Stimulated activated CD8-positive, alpha-beta memory T cell treated with anti-CD3 and anti-CD28 coated beads, Interleukin-4, amount 100 ng/mL, for 4 hours (primary cell): ENCODE measurements at regions not wholly inside any gene's neighbourhood (a gene's known extent, or its start where the extent isn't known, plus 50 kb on each side); places are given as distances from the start of the nearest gene placed in this dataset.
"Not testable (repeated sequence)": the region's sequence is repeated elsewhere in the genome, so short reads cannot be mapped to it uniquely, and the experiment has no call there.

Experiments used
- DNase-seq, 2 donors: peaks; one replicate each; pipeline ENCODE4 v3.0.0-alpha.2; 2020; ENCODE audit warnings: low read depth in 2 of 2, low spot score in 1 of 2

DNA sequence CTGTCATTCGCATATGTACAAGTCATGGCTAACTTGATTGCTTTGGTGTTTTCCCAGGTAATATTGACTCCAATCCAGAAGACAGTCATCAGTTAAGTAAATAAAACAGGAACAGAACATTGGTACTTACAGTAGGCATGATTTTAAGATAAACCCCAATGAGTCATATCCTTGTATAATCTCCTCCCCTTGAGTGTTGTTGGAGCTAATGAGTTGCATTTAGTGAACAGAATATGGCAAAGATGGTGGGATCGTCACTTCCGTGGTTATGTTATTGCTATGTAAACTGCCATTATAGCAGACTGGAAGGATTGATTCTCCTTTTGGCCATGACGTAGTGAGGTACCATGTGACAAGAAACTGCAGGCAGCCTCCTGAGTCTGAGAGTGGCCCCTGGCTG is 102.2 kb downstream of the TMX1 start:
- no peak for DNase-seq

DNA sequence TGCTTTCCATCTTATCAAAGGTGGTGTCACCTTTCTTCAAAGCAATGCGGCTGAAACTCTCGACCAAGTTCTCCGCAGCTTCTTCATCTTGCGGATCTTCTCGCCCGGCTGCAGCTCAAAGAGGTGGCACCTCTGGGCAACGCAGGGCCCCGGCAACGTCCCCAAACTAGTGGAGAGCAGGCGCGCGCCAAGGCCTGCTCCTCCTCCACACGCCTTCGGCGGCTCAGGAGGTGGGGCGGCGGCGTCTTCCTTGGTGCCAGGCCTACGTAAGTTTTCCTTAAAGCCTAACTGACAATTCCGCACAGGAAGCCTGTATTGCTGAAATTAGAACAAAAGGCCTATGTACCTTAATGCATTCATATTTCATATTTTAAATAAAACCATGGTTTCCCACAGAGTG is 112.0 kb downstream of the TMX1 start:
- DNase-seq, result no peak

DNA sequence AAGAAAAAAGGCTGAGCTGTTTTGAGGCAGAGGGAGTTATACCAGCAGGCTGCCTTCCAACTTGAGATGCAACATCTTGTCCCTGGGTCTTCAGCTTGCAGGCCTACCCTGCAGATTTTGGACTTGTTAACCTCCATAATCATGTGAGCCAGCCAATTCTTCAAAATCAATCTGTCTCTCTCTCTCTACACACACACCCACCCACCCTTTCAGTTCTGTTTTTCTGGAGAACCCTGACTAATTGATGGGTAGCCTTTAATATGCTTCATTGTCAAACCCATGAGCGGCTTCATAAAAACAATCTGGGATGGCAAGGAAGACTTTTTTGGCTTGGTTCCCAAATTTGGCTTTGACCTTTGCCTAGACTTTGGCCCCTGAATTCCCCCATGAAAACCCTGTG is 113.9 kb downstream of the TMX1 start:
- DNase-seq, result no peak

GRCh38 chr14:51354846-51355245 is 114.8 kb downstream of the TMX1 start:
- DNase-seq, result no peak

GRCh38 chr14:51356381-51356780 is 116.3 kb downstream of the TMX1 start:
- no peak for DNase-seq

- DNase-seq, result no peak
These were observed 117.2 kb downstream of the TMX1 start for GRCh38 chr14:51357250-51357649.

DNA sequence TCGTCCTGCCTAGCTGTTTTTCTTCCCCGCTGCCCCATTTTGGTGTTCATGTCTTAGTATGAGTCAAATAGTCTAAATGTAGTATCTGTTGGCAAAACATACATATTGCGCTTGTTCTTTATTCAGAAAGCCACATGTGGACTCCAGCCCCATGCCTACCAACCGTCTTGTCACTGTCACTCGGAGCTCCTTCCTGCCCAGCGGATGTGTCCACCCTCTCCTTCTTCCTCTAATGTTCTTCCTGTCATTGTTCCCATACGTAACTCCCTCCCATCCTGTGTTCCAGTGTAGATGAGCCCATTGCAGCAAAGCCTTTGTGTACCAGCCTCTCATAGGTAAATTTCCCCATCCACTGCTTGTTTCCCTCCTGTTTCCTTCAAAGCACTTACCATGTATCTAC is 120.5 kb downstream of the TMX1 start:
- no peak for DNase-seq

DNA sequence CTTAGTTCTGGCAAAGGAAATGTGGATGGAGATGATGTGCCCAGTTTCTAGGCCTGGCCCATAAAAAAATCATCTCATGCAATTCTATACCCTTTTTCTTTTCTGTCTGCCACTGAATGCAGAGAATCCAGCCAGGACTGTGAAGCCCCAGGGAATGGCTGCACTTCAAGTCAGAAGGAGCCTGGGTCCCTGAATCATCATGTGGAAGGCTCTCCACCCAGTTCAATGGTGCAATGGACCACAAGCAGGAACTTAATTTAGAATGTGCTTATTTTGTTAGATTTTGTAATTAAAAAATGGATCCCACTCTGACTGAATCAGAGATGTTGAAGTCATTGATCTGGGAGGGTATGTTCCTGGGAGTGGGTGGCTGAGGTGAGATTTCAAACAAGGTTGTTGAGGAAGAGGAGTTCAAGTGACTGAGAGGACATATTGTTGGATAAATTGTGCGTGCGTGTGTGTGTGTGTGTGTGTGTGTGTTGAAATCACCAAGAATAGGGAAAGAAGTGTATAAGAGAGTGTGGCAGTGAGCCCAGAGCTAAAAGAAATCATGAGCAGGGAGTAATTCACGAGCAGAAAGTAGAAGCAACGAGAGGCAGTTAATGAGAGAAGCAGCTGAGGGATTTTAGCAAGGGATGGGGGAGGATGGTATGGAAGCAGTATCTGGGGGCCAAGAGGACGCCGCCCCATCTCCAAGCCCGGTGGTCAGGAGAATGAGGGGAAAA is 125.4 kb downstream of the TMX1 start:
- DNase-seq, result no peak

DNA sequence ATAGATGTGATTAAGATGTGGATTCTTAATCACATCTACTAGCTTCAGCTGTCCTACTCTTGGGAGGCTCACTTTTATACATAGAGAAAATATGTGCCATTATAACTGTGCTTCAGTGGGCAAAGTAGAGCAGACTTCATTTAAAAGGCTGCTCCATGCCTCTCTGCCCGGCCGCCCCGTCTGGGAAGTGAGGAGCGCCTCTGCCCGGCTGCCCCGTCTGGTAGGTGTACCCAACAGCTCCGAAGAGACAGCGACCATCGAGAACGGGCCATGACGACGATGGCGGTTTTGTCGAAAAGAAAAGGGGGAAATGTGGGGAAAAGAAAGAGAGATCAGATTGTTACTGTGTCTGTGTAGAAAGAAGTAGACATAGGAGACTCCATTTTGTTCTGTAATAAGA is 126.4 kb downstream of the TMX1 start:
- not testable (repeated sequence) for DNase-seq

DNA sequence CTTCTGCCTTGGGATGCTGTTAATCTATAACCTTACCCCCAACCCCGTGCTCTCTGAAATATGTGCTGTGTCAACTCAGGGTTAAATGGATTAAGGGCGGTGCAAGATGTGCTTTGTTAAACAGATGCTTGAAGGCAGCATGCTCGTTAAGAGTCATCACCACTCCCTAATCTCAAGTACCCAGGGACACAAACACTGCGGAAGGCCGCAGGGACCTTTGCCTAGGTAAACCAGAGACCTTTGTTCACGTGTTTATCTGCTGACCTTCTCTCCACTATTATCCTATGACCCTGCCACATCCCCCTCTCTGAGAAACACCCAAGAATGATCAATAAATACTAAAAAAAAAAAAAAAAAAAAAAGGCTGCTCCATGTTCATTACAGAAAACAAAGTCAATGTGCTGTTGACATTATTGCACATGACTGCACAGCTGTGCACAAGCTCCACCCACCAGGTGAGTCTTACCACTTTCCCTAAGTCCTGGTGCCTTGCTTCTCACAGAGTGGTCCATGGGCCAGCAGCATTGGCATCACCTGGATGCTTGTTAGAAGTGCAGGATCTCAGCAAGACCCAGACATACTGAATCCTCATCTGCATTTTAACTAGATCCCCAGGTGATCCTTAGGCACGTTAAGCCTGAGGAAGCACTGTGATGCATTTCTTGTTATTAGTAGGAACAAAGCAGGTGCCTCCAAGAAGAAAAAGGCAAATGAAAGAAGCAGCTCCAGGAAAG is 127.0 kb downstream of the TMX1 start:
- DNase-seq, result not testable (repeated sequence)

- no peak for DNase-seq
These were observed 127.5 kb downstream of the TMX1 start for GRCh38 chr14:51367600-51367931.

- no peak for DNase-seq
These were observed 128.7 kb downstream of the TMX1 start for GRCh38 chr14:51368721-51369163.

DNA sequence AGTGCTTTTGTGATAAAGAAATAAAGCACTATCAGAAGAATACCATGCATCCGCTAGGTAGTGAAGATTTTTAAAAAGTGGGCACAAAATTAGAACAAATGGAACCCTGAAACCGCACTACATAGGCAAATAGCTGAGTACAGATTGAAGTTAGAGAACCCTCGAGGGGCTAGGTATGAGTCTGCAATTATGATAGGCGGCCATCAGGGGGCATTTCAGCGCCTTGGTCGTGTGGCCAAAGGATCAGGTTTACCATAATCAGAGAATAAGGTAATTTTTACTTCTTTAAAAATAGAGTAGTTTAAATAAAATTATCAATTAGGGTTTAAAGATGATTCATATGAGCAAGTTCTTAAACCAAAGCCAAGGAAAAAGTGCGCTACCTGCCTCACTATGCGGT is 129.8 kb downstream of the TMX1 start:
- no peak for DNase-seq

GRCh38 chr14:51370758-51371386 is 130.8 kb downstream of the TMX1 start:
- no peak for DNase-seq

GRCh38 chr14:51377186-51377585 is 137.1 kb downstream of the TMX1 start:
- not testable (repeated sequence) for DNase-seq

DNA sequence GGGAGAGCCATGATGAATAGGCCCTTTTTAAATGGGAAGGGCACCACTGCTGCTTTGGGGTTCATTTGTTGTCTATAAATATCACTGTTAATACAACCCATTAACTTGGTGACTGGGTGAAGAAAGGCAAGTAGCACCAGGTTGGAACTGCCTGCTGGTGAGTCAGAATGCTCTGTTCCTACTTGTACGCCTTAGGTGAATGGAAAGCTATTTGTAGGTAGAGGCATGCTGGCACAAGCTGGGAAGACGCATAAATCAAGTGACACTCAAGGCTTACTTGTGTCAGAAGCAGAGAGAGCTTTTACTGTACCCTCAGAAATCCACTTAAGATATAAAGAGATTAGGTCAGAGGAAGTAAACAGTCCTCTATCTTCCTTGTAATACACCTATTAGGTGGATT is 142.5 kb downstream of the TMX1 start:
- no peak for DNase-seq

DNA sequence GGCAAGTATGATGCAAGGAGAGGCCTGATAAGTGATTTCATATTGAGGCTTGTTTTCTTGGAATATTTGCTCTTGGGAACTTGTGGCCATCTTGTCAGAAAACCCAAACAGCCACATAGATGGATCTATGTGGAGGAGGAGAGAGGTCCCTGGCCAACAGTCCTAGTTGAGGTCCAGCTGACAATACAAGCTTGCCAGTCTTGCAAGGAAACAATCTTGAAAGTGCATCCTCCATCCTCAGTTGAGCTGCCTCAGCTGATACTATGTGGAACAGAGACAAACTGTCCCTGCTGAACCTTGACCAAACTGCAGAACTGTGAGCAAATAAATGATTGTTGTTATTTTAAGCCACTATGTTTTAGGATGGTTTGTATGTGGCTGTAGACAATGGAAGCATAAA is 146.4 kb downstream of the TMX1 start:
- no peak for DNase-seq

DNA sequence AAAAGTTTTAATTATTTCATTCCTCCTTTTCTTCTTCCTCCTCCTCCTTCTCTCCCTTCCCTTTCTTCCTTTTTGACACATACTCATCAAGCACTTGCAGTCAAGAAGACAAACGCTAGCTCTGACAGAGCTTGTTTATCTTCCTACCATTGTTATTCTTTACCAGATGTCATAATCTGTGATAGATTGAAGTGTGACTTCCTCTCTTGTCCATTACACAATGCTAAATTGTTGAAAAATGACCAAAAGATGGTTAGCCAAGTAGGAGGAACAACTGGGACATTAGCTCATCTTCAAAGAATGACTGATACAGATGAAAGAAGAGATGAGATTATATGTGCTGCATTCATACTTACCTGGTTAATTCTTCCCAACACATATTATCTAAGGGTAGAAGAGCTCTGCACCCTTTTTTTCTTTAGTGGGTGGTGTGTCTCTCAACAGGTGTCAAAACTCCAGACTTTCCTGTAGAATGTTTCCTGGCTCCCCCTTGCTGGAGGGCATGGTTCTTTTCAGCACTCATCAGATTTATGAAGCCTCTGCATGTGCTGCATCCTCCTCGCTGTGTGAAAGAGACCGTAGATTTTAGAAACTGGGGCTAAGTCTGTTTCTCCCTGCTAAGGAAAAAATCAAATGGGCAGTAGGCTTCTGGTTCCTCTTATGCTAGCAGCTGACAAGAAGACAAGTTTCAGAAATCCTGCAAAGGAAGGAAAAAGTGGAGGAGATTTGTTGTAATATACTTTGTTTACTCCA is 147.1 kb downstream of the TMX1 start:
- no peak for DNase-seq

- no peak for DNase-seq
These were observed 152.4 kb downstream of the TMX1 start for GRCh38 chr14:51392416-51392815.

- no peak for DNase-seq
These were observed 154.3 kb downstream of the TMX1 start for GRCh38 chr14:51394384-51394783.

GRCh38 chr14:51394804-51395203 is 154.8 kb downstream of the TMX1 start:
- DNase-seq, result no peak

DNA sequence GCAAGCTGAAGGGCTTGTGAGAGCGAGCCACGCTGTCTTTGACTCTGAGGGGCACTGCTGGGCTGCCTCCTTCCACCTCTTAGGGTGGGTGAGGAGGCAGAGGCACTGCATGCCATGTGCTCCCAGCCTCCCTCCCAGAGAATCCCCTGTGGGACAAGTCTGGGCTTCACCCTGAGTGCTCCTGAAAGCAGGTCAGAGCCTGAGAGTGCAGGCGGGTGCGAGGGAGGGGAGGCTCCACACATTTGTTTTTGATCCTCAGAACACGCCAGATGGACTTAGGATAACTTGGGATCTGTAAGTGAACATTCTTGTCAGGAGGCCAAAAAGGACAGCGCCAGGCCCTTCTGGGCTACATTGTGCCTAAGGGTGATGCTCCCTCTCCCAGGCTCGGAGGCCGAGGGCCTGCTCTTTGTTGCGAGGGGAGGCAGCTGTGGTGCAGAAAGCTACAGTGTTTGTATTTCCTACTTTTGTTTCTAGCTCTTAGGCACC is 155.4 kb downstream of the TMX1 start:
- DNase-seq, result no peak
